HG03196 (cell line): ENCODE measurements at regions not wholly inside any gene's neighbourhood (a gene's known extent, or its start where the extent isn't known, plus 50 kb on each side); places are given as distances from the start of the nearest gene placed in this dataset.

Experiments
- ATAC-seq: cut with Tn5 transposase; IDR thresholded peaks from one replicate; pipeline ENCODE4 v1.9.1; 2021; ENCODE audit not compliant: unreplicated experiment

DNA sequence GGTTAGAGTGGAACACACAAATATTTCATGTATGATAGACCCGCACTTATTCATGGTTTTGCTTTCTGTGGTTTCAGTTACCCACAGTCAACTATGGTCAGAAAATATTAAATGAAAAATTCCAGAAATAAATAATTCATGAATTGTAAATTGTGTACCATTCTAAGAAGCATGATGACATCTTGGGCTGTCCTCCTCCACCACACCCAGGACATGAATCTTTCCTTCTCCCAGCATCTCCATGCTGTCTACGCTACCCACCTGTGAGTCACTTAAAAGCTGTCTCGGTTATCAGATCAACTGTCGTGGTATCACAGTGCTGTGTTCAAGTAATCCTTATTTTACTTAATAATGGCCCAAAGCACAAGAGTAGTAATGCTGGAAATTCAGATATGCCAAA is 419.6 kb upstream of the NRP1 start:
- ATAC-seq = no peak

DNA sequence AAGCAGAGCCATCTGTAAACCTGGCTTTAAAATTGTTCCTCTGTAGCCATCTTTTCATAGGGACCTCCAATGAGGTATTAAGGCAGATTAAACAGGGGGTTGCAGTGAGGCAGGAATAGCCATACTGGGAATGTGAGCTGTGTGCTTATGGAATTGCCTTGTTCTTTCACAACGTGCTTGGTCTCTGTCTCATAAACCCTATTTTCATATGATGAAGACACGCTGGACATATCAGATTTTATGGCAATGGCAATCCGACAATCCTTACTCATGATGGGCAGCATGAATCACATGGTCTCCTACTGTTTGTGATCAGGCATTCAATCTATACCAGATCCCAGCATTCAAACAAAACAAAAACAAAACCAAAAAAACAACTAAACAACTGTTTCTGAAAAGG is 418.9 kb upstream of the NRP1 start:
- no peak for ATAC-seq

DNA sequence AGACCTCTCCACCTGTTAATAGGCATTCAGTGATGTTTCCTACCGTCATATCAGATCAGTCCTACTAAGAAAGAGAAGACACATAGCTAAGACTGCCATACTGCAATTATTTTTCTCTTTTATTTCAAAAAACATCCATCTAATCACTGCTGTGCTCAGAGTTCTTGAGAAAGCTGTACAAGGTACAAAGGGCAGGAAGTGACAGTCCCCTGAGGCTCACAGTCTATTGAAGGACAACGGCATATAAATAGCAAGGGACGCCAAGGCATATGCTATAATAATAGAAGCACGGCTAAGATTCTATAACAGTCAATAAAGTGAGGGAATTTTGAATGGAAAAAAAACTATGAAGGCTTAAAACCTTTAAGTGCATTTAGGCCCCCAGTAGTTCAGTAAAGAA is 415.3 kb upstream of the NRP1 start:
- ATAC-seq = no peak

DNA sequence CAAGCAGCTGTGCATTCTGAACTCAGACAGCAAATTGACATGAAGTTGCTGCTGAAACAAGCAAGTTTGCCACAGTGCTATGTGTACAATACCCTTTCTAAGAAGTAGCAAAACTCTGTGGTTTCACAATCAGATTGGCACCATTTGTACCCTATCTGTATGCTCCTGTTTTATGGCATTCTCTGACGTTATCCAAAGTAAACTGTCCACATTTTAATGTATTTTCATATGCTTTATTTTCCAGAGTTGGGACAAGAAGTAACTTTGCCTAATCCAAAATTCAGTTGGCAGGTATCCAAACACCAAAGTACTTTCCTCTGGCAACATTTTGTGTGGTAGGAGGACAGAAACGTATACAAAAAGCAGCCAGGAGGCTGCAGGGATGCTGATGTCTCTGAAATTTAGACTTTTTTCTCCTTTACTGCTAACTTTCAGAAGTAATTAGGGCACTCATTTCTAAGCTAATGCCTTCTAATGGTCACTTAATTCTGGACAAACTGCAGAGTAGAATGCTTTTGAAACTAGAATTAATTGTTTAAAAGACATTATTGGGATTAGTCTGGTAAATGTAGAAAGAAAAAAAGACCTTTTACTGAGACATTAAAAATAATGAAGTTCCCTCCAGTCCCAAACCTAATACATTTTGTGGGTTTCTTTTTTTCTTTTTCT is 414.7 kb upstream of the NRP1 start:
- no peak for ATAC-seq

DNA sequence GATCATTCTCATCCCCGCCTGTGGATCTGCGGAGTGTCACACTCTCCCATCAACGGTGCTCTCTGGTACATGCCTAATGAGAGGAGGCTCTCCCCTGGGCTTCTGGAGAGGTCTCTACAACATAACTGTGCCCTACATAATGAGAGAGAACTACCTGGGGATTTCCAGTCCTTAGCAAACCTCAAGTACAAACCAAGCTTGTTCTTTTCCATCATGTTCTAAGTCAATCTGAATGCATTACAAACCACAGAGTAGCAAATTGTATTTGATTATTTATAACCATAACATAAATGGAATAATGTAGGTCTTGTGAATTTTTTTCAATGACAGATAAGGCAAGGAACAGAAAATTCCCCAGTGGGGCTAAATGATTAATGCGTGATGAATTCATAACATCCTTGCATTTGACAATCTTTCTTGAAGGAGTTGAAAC is 412.4 kb upstream of the NRP1 start:
- ATAC-seq = no peak

DNA sequence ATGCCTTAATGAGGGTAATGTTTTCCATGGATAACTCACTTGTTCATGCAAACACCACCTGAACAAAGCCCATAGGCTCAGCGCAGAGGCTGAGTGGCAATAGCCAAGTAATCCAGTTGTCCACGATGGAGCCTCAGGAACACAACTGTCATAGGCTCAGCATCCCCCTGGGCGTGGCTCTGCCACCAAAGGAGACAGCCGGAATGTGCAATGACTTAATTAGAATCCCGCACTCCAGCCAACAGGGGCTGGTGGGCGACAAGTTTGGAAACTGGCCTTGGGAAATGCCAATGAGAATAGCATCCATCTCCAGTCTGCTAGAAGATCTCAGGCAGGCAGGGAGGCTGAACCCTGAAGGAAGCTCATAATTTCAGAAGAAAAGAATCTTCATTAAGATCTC is 411.7 kb upstream of the NRP1 start:
- ATAC-seq = no peak

DNA sequence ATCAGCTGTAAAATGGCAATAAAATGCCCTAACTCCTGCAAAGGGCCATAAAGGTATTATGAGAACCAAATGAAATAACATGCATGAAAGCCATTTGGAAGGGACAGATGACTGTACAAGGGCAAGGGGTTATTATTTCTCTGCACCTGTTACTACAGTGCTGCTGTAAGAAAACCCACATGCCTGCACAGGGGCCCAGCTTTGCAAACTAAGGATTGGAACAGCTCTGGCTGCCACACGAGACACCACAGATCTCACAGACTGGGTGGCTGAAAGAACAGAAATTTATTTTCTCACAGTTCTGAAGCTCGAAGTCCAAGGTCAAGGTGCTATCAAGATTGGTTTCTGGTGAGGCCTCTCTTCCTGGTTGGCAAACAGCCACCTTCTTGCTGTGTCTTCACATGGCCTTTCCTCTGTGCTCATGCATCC is 409.0 kb upstream of the NRP1 start:
- ATAC-seq = no peak

DNA sequence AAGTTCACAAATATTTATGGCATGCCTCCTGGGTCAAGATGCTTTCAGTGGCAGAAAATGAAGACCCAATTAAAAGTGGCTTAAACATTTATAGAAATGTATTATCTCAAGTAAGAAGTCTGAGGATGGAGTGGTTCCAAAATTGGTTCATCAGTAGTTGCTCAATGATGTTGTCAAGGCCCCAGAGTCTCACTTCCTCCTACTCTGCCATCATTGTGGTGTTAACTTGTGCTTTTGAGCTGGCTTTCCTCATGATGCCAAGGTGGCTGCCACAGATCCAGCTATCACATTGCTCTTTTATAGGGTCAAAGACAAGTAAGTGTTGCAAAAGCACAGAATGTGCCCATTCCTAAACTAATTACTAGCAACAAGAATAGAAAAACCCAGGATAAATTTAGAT is 404.6 kb upstream of the NRP1 start:
- ATAC-seq = no peak

DNA sequence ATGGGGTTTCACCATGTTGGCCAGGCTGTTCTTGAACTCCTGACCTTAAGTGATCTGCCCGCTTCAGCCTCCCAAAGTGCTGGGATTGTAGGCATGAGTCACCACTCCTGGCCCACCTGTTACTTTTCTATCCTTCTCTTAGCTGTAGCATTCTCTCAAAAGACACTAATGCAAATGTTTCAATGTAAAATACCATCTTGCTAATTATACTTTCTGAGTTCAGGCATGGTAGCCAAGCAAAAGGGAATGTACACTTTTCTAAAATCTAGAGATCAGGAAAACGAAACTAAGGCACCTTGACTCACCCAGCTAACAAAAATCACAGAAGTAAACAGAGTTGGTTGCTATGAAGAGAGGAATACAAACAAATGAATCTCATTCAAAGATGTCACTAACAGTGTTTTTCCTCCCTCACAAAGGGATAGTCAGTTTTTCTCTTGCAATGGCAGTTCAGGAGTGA is 401.0 kb upstream of the NRP1 start:
- ATAC-seq = no peak

DNA sequence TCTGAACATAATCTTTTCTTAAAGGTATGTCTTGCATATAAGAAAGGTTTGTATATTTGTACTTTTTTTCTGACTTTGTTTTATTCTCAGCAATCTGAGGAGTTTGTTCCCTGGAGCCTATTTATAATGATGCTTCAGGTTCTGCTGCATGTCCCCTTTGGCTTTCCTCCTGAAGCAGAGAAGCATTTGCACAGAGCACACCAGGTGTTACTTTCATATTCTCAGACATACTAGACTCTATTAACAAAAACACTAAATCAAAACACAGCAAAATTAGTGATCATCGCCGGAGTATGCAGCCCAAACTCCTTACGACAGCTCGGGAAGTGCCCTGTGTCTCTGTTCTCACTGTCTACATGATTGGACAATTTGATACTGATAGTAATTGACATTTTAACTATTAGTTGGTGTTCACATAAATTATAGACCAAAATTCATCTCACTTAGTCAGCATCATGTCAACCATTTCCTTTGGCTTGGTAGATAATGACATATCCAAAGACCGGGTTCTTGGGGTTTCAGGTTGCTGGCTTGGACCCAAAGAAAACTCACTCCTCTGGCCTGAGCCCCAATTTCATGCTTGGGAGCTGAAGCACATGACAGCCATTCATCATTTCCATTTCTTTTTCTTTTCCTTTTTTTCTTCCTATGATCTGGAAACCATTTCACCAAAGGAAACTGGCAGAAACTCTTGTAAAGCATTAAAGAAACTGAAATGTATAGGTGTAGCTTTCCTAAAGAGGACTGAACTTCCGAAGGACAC is 400.1 kb upstream of the NRP1 start:
- ATAC-seq = no peak

DNA sequence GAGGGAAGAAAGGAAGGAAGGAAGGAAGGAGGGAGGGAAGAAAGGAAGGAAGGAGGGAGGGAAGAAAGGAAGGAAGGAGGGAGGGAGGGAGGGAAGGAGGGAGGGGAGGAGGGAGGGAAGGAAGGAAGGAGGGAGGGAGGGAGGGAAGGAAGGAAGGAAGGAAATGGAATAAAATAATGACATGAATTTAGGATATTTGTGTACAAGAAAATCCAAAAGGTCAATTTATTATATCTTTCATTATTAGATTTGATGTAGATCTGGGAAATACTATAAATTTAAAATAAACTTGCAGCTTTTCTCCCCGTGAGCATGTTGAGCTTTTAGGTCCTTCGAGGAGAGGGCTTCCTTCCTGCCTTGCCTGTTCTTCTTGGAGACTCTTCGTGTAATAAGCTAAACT is 398.6 kb upstream of the NRP1 start:
- ATAC-seq = no peak

DNA sequence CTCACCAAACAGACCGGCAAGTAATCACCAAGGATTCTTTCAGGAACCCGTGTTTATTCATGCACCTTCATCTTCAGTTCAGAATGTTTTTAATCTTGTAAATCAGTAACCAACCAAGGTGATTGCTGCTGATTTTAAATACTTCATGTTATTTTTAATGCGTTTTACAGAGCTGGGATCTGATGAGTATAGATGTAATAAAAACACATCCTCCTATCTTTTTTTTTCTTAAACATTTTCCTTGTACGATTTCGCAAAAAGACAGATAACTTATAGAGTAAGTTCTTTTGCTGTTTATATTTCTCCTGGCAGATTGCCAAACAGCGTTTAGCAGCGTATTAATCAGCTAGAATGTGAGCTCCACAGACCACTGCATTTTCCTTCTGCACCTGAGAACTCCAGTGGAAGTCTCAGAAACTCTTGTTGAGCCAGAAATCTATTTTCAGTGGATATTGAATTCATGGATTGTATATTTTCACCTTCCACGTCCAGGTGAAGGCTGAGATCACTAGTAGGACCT is 397.8 kb upstream of the NRP1 start:
- no peak for ATAC-seq

DNA sequence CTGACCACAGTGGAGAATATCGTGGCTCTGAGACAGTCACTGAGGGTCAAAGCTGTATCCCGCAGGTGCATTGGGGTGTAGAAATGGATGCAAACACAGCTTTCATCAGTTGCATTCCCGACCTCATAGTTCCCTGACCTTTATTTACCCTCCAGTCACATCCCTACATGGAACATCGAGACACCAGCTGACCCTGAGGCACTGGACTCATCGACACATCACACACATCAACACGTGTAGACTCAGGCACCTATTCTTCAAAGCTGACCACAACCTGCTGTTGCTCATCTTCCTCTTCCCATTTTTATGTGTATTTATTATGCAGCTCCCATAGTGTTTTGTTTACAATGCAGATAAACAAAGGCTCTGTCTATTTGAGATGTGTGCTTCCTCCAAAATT is 396.9 kb upstream of the NRP1 start:
- ATAC-seq = no peak

DNA sequence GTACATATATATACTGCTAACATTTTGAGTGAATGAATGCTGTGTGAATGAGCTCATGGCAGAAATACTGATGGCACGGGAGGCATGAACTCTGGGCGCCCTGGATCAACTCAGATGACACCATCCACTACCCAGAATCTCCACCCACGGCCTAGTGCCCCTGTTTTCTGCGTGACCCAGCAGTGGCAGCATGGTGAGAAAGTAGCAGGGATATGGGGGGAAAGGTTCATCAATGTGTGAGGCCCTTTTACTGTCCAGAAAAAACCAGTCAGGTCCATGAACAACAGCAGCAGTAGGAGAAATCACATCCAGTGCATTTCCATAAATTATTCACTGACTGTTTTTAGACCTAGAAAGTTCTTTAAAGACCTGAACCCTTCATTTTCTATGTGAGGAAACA is 391.0 kb upstream of the NRP1 start:
- ATAC-seq = no peak

DNA sequence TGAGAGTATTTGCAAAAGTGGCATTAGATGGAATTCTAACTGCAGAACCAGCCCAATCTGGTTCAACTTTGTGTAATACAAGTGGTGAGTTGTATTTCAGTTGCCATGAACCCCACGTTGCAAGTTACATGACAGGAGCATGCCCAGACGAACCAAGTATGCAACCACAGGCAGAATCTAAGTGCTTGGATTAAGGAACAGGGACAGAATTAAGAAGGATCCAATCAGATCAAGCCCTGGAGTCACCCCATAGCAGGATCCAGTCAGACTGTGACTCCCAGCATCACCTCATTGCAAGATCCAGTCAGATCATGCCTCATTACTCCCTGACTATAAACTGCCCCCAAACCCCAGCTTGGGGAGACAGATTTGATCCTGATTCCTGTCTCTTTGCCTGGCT is 388.7 kb upstream of the NRP1 start:
- no peak for ATAC-seq

DNA sequence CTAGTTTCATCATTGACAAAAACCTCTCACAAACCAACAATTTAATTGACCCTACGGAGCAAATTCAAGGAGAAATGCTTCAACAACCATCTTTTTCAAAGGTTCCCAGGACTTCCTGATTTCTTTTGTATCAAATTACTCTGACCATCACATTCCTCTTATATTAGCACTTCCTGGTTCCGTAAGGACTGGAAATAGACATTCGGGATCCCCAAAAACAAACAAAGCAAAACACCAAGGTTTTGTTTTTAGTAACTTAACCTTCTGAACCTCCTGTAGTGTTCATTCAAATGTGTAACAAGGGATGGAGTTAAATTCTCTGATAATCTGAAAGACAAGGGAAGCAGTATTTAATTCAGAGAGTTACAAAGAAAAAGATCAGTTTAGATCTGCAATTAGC is 387.6 kb upstream of the NRP1 start:
- ATAC-seq = no peak

DNA sequence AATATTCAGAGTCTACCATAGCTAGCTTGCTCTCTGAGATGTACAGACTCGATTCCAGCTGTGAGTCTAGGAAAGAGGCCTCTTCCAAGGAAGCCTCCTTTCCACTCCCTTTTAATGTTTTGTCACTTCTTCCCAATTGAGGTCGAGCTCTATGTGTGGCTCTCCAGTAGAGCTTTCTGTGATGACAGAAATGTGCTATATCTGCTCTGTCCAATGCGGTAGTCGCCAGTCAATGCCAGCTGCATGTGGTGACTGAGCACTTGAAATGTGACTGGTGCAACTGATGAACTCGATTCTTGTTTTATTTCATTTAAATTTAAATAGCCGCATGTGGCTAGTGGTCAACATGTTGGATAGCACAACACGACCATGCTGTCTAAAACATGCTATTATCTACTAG is 387.0 kb upstream of the NRP1 start:
- ATAC-seq = no peak

DNA sequence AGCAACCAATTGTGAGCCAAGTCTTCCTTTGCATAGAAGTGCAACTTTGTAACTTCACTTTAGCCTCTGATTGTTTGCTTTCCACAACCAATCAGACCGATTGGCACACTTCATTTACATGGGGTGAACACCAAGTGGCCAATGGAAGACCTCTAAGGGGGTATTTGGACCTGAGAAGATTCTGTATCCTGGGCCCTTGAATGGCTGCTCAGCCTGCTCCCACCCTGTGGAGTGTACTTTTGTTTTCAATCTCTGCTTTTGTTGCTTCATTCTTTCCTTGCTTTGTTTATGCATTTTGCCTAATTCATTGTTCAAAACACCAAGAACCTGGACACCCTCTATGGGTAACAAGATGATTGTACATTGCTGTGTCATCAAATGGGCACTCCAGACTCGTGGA is 385.7 kb upstream of the NRP1 start:
- ATAC-seq = no peak

DNA sequence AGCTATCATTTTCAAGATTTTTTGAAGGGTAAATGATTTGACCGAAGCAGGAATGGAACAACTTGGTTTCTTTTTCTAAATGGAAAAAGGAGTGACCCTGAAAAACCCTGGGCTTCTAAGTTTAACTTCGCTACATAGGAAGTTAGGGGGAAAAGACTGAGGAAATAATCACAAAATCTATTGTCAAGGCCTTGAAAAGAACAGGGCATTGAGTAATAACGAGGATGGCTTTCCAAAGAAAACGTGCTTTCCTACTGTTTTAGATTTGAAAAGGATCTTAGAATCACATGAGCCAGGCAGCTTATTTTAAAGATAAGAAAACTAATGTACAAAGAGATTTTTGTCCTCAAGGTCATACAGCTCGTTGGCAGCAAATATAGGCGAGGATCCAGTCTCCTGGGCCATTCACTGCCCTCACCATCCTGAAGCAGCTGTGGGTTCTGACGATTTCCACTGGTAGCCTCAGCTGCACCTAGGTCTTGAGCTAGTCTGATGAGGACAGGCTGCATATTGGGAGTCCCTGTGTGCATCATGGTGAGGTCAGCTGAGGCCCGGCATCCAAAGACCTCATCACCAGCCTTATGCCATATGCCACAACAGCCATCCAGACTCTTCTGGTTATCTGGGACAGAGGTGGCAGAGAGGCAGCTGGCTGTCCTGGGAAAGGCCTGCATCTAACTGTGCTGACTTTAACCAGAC is 384.7 kb upstream of the NRP1 start:
- ATAC-seq = no peak

DNA sequence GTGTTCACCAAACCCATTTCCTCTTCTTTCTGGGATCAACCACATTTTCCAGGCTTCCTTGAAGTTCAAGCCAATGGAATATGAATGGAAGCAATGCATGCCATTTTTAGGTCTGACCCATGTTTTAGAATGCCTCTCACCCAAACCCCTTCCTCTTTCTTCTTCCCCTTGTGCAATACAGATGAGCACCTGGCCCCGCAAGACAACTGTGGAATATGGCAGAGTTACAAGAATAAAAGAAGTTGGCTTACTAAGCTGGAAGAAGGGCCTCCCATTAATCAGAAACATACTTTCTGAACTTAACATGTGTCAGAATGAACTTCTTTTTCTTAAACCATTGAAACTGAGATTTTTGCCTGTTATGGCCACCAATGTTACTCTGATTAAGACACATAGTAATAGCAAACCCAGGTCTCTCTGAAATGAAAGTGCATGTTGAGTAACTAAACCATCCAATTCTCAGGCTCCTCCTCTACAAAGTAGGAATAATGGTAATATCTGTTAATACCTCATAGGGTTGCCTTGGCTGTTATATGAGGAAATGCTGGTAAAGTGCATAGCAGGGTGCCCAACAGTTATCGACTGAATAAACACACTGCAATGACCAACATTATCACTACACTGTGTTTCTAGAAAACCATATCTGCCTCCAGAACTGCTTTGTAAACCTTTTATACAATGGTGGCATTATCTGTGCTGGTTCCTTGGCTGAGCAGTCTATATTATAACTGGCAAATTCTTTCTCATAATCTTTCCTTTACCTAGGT is 382.2 kb upstream of the NRP1 start:
- ATAC-seq = no peak

DNA sequence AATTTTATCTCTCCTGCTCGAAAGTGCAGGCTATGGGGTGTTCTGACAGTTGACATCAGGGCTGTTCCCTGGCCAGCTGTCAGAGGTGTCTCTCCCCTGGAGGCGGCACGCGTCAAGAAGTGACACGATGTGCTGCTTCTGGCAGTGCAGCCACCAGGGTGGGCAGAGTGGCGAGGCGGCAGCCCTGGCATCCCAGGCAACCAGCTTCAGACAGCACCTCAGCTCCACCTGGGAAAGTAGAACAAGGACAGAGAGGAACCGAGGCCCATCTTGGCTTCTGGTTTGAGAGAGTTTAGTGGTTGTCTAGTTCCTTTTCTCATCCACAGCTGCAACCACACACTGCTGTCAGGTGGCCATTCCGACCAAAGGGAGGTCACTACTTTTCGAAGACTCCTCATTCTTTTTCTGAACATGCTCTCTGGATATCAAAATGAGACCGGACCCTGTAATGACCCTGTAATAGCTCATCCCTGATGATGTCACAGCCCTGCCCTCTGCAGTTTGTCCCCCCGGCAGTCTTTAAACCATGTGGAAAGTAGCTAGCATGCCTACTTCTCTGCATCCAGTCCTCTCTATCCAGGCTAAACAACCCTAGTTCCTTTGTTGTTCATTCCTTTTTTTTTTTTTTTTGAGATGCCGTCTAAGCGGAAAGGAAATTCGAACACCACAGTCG is 381.0 kb upstream of the NRP1 start:
- no peak for ATAC-seq
